HG03575 (cell line): ENCODE measurements at regions not wholly inside any gene's neighbourhood (a gene's known extent, or its start where the extent isn't known, plus 50 kb on each side); places are given as distances from the start of the nearest gene placed in this dataset.
"Not testable (repeated sequence)": the region's sequence is repeated elsewhere in the genome, so short reads cannot be mapped to it uniquely, and the experiment has no call there.

Source experiments
- ATAC-seq: cut with Tn5 transposase; IDR thresholded peaks from one replicate; pipeline ENCODE4 v1.9.1; 2021; ENCODE audit not compliant: unreplicated experiment, insufficient number of reproducible peaks, low FRiP score; ENCODE audit errors: extremely low read depth

- no peak for ATAC-seq
Measured at GRCh38 chr5:5767286-5767928, 344.9 kb downstream of the ICE1 start.

GRCh38 chr5:5765066-5765850 is 342.8 kb downstream of the ICE1 start:
- ATAC-seq: no peak

GRCh38 chr5:5764246-5764645 is 341.8 kb downstream of the ICE1 start:
- ATAC-seq: no peak

GRCh38 chr5:5756762-5757161 is 334.3 kb downstream of the ICE1 start:
- ATAC-seq: no peak

- no peak for ATAC-seq
Measured at GRCh38 chr5:5755888-5756287, 333.4 kb downstream of the ICE1 start.

- peak; percentile 43 for ATAC-seq
Measured at GRCh38 chr5:5752844-5753243, 330.4 kb downstream of the ICE1 start.

- no peak for ATAC-seq
Measured at GRCh38 chr5:5751987-5752386, 329.5 kb downstream of the ICE1 start.

GRCh38 chr5:5751498-5751897 is 329.0 kb downstream of the ICE1 start:
- ATAC-seq: peak; percentile 44

- no peak for ATAC-seq
Measured at GRCh38 chr5:5741418-5741817, 318.9 kb downstream of the ICE1 start.

- ATAC-seq: peak; percentile 15
Measured at GRCh38 chr5:5739490-5739945, 317.0 kb downstream of the ICE1 start.

- ATAC-seq: peak; percentile 39
Measured at GRCh38 chr5:5738797-5739489, 316.5 kb downstream of the ICE1 start.

GRCh38 chr5:5736007-5736406 is 313.5 kb downstream of the ICE1 start:
- no peak for ATAC-seq

GRCh38 chr5:5733058-5733457 is 310.6 kb downstream of the ICE1 start:
- not testable (repeated sequence) for ATAC-seq

GRCh38 chr5:5726401-5726800 is 303.9 kb downstream of the ICE1 start:
- no peak for ATAC-seq

GRCh38 chr5:5721881-5722280 is 299.4 kb downstream of the ICE1 start:
- no peak for ATAC-seq

GRCh38 chr5:5719292-5719691 is 296.8 kb downstream of the ICE1 start:
- no peak for ATAC-seq

GRCh38 chr5:5716665-5717064 is 294.2 kb downstream of the ICE1 start:
- ATAC-seq: no peak

GRCh38 chr5:5711592-5711991 is 289.1 kb downstream of the ICE1 start:
- no peak for ATAC-seq

- ATAC-seq: no peak
Measured at GRCh38 chr5:5711112-5711511, 288.6 kb downstream of the ICE1 start.

GRCh38 chr5:5710471-5710870 is 288.0 kb downstream of the ICE1 start:
- no peak for ATAC-seq
